Ovary (tissue), 7 donors: ENCODE measurements at regions not wholly inside any gene's neighbourhood (a gene's known extent, or its start where the extent isn't known, plus 50 kb on each side); places are given as distances from the start of the nearest gene placed in this dataset.
"Not testable (repeated sequence)": the region's sequence is repeated elsewhere in the genome, so short reads cannot be mapped to it uniquely, and the experiment has no call there.

Experiments
- DNase-seq, 5 donors: peaks; one replicate each; pipeline ENCODE4 v3.0.0-alpha.2; 2019 to 2020
- H3K27ac ChIP-seq, 2 donors: fragments of 200-600 bp; one replicate each; pipeline versions ENCODE4 v1.5.1 to v1.8.0; 2019 to 2022
- H3K27me3 ChIP-seq: fragments of 200-600 bp; one replicate; pipeline ENCODE4 v1.8.0; 2022
- H3K36me3 ChIP-seq: fragments of 200-600 bp; sonication (generic); one replicate; pipeline ENCODE4 v1.5.1; 2019
- H3K4me1 ChIP-seq: one replicate; pipeline ENCODE4 v1.8.1; 2013; ENCODE audit warnings: mild to moderate bottlenecking, moderate library complexity; ENCODE audit not compliant: insufficient read depth
- H3K4me3 ChIP-seq: fragments of 200-600 bp; sonication (generic); one replicate; pipeline ENCODE4 v1.5.1; 2017
- H3K9me3 ChIP-seq, 2 donors: fragments of 200-600 bp in 1 of 2; sonication (generic) in 1 of 2; one replicate each; pipeline versions ENCODE4 v1.5.1 to v1.8.1; 2013 to 2019; ENCODE audit warnings: mild to moderate bottlenecking in 1 of 2, moderate library complexity in 1 of 2
- EP300 ChIP-seq: sonication (generic); formaldehyde crosslinking; IDR thresholded peaks from one replicate; pipeline ENCODE4 v1.6.1; 2017; ENCODE audit warnings: antibody characterized with exemption
- POLR2A ChIP-seq: fragments of 450-650 bp; IDR thresholded peaks from one replicate; pipeline ENCODE4 v1.6.1; 2017; ENCODE audit warnings: antibody characterized with exemption, mild to moderate bottlenecking, moderate library complexity
- WGBS, 3 donors: extraction: QIAGEN DNeasy Blood & Tissue Kit in 1 of 3; methylation state at CpG; one replicate each; pipeline versions ENCODE4 v1.1.5 to v1.1.7; 2013 to 2017; 5-methylcytosine and 5-hydroxymethylcytosine counted together
- intact Hi-C, 4 donors: fragments of 100-400 bp; cut with DNase I; formaldehyde crosslinking; loops; one replicate each; pipeline versions ENCODE4 v1.11.0 to v1.15.1; 2022 to 2023
- TF ChIP-seq, protein P1 (sequence below), 3 donors: fragments of 450-650 bp in 2 of 3; fragments of 200-600 bp in 1 of 3; IDR thresholded peaks; one replicate each; pipeline versions ENCODE4 v1.5.1 to v1.8.0; 2016 to 2022; ENCODE audit warnings: antibody characterized with exemption in 3 of 3, mild to moderate bottlenecking in 1 of 3
- donor health status: DM: no; HTN: no; CAD: no; lungs with moderate emphysema.
- donor health status: DM: no; HTN: no; CAD: no.
- donor health status: Bipolar disorder and iron deficiency.
- donor health status: DM: no; HTN: no; CAD: no.
- donor health status: DM: yes; HTN: yes; CAD: no.

DNA sequence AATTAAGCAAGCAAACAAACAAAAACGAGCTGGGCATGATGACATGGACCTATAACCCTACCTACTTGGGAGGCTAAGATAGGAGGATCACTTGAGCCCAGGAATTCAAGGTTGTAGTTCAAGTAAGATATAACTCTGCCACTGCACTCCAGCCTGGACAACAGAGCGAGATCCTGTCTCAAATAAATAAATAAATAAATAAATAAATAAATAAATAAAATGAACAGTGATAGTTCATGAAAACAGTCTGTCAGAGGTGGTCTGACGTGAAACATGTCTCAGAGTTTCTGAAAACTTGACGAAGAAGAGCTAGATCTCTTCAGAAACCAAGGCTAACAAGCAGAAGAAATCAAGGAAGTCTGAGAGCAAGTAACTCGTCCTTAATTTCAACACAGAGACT, 188.8 kb upstream of the GPC6 start:
- intact Hi-C loops, result no loop called here
- H3K27ac ChIP-seq, result no peak overlapping the region
- no peak for DNase-seq
- H3K9me3 ChIP-seq, result no peaks in the 10 kb centered on the region
- H3K27me3 ChIP-seq, result no peaks in the 10 kb centered on the region
- H3K4me1 ChIP-seq, result no peaks in the 10 kb centered on the region
- TF ChIP-seq EP300 (no peak), POLR2A (no peak)
- TF ChIP-seq, protein P1, sequence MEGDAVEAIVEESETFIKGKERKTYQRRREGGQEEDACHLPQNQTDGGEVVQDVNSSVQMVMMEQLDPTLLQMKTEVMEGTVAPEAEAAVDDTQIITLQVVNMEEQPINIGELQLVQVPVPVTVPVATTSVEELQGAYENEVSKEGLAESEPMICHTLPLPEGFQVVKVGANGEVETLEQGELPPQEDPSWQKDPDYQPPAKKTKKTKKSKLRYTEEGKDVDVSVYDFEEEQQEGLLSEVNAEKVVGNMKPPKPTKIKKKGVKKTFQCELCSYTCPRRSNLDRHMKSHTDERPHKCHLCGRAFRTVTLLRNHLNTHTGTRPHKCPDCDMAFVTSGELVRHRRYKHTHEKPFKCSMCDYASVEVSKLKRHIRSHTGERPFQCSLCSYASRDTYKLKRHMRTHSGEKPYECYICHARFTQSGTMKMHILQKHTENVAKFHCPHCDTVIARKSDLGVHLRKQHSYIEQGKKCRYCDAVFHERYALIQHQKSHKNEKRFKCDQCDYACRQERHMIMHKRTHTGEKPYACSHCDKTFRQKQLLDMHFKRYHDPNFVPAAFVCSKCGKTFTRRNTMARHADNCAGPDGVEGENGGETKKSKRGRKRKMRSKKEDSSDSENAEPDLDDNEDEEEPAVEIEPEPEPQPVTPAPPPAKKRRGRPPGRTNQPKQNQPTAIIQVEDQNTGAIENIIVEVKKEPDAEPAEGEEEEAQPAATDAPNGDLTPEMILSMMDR (IDR thresholded peaks at IDR 0.05), result no peak
- H3K36me3 ChIP-seq, result no peaks in the 10 kb centered on the region
- no peak overlapping the region for H3K4me3 ChIP-seq
- 90 to 91% (median 90%) methylated on average over 5 of the region's 5 CpGs for WGBS, 3 donors

DNA sequence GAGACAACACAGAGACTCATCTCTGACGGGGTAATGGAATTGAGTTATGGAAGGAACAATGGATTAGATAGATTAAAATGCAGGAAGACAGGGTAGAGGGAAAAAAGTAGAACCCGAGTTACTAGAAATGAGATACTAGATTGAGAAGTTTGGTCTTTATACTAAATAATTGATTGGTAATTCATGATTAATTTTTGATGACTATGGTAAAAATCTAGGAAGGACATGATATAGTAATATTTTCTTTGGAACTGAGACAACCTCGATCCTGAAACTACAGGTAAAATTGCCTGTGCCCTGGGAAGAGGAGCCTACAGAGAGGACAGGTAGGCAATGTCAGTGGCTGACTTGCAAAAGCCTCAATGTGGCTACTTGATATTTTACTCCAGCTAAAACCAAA, 188.4 kb upstream of the GPC6 start:
- no peak overlapping the region for H3K4me3 ChIP-seq
- H3K36me3 ChIP-seq, result no peaks in the 10 kb centered on the region
- intact Hi-C loops, result no loop called here
- no peaks in the 10 kb centered on the region for H3K9me3 ChIP-seq
- H3K4me1 ChIP-seq, result no peaks in the 10 kb centered on the region
- no peak overlapping the region for H3K27ac ChIP-seq
- no peak for DNase-seq
- 91 to 92% (median 92%) methylated on average over 3 of the region's 3 CpGs for WGBS, 3 donors
- TF ChIP-seq EP300 (no peak), POLR2A (no peak)
- TF ChIP-seq, protein P1 (IDR thresholded peaks at IDR 0.05), result no peak
- no peaks in the 10 kb centered on the region for H3K27me3 ChIP-seq

DNA sequence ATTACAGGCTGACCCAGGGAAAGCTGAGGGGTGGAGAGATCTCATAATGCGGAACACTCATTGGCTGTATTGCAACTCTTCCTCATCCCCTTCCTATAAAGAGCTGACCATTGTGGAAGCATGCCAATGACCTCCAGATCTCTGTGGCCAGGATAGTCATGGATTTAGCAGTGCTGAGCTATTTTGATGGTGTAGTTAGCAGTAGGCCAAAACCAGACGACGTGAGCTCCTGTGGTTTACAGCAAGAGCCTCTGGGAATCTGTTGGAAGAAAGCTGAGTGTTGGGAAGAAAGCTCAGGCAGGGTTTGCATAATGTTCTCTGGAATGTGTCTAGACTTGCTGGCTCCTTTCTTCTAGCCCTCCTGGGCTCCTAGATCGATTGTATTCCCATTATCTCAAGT, 187.5 kb upstream of the GPC6 start:
- WGBS, 3 donors, result 76 to 85% (median 80%) methylated on average over 4 of the region's 4 CpGs
- TF ChIP-seq, protein P1 (IDR thresholded peaks at IDR 0.05), result no peak
- TF ChIP-seq EP300, result no peak
- no peak for TF ChIP-seq POLR2A
- Histone ChIP-seq H3K27me3 (no peaks in the 10 kb centered on the region), H3K36me3 (no peaks in the 10 kb centered on the region), H3K9me3 (no peaks in the 10 kb centered on the region), H3K4me3 (no peak overlapping the region), H3K27ac (no peak overlapping the region), H3K4me1 (no peaks in the 10 kb centered on the region)
- no peak for DNase-seq
- intact Hi-C loops, result no loop called here

DNA sequence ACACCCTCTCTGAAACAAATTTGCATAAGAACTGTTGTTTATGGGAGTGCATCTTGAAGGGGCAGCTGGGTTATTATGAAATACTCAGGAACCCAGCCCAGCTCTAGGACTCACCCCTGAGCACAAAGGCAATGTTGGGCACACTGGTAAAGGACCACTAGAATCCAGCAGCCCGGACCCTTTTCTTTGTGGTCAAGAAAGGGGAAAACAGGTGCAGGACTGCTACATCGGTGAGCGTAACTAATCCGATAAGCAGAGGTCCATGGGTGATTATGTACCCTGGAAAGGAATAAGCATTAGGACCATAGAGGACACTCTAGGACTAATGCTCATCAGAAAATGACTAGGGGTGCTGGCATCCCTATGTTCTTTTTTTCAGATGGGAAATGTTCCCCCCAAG, 185.0 kb upstream of the GPC6 start:
- H3K4me1 ChIP-seq, H3K36me3 ChIP-seq, DNase-seq, H3K27me3 ChIP-seq, H3K9me3 ChIP-seq, intact Hi-C loops, H3K27ac ChIP-seq, H3K4me3 ChIP-seq: not testable (repeated sequence)
- WGBS, 3 donors, result 97 to 99% (median 98%) methylated on average over 4 of the region's 4 CpGs

DNA sequence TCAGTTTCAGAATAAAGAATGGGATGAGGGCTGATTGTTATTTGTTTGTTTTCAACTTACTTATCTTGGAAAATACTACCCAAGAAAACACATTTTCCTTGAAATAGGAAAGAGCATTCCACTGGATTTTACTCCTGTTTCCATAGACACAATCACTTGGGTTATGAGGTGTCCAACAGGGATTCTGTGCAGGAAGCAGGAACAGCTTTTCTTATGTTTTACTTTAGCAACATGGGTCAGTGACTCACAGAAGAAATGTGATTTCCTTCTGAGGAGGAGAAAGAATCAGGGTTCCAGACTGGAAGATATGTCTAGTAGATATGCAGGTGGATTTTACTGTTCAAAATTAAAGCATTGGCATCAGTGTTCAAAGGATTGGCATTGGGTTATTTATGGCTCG, 180.8 kb upstream of the GPC6 start:
- 91 to 93% (median 91%) methylated on average over 1 of the region's 1 CpG for WGBS, 3 donors
- Histone ChIP-seq H3K9me3 (no peaks in the 10 kb centered on the region), H3K27ac (no peak overlapping the region), H3K4me3 (no peak overlapping the region), H3K36me3 (no peaks in the 10 kb centered on the region), H3K27me3 (no peaks in the 10 kb centered on the region), H3K4me1 (no peaks in the 10 kb centered on the region)
- no peak for TF ChIP-seq EP300
- TF ChIP-seq, protein P1 (IDR thresholded peaks at IDR 0.05), result no peak
- DNase-seq, result no peak
- intact Hi-C loops, result no loop called here
